SU-DHL-6 (cell line): ENCODE measurements at regions not wholly inside any gene's neighbourhood (a gene's known extent, or its start where the extent isn't known, plus 50 kb on each side); places are given as distances from the start of the nearest gene placed in this dataset.

Experiments used
- H2AFZ ChIP-seq: fragments of 200-600 bp; sonication (generic); 2 replicates; pipeline ENCODE4 v1.6.1; 2014; ENCODE audit warnings: low read depth, mild to moderate bottlenecking, moderate library complexity, mixed read lengths, antibody characterized with exemption, low read length; ENCODE audit not compliant: severe bottlenecking
- H3F3A ChIP-seq: fragments of 200-600 bp; shearing (Covaris generic); 2 replicates; pipeline ENCODE4 v1.6.0; 2016; ENCODE audit warnings: antibody characterized with exemption, mild to moderate bottlenecking; ENCODE audit not compliant: insufficient read depth
- H3K27ac ChIP-seq: fragments of 200-600 bp; sonication (generic); 2 replicates; pipeline ENCODE4 v1.5.1; 2016; ENCODE audit warnings: low read depth, mild to moderate bottlenecking, low read length, moderate library complexity, mixed read lengths
- H3K27me3 ChIP-seq: fragments of 200-600 bp; sonication (generic), shearing (Covaris generic); 2 replicates; pipeline ENCODE4 v1.6.0; 2014; ENCODE audit warnings: mild to moderate bottlenecking, low read length
- H3K36me3 ChIP-seq: fragments of 200-600 bp; sonication (generic); 2 replicates; pipeline ENCODE4 v1.6.1; 2014; ENCODE audit warnings: mild to moderate bottlenecking, low read length, mixed read lengths
- H3K4me2 ChIP-seq: fragments of 300-600, 200-600 bp; shearing (Covaris generic), sonication (generic); 2 replicates; pipeline ENCODE4 v1.6.0; 2014; ENCODE audit warnings: low read length, low read depth, mild to moderate bottlenecking; ENCODE audit not compliant: poor library complexity, severe bottlenecking
- H3K4me3 ChIP-seq: fragments of 200-600 bp; sonication (generic); 2 replicates; pipeline ENCODE4 v1.5.1; 2014; ENCODE audit warnings: antibody characterized with exemption, low read length, mild to moderate bottlenecking, mixed read lengths; ENCODE audit not compliant: insufficient read depth, poor library complexity, severe bottlenecking
- H3K79me2 ChIP-seq: fragments of 200-600 bp; sonication (generic); 2 replicates; pipeline ENCODE4 v1.6.1; 2014; ENCODE audit warnings: mild to moderate bottlenecking, low read length, moderate library complexity; ENCODE audit not compliant: insufficient read depth
- H3K9ac ChIP-seq: fragments of 200-600 bp; sonication (generic); 2 replicates; pipeline ENCODE4 v1.7.0; 2014; ENCODE audit warnings: mild to moderate bottlenecking, low read length
- H3K9me2 ChIP-seq: fragments of 200-600 bp; sonication (generic); replicated peaks from 2 replicates; pipeline ENCODE4 v1.6.1; 2014; ENCODE audit warnings: low read length; ENCODE audit not compliant: insufficient read depth
- H3K9me3 ChIP-seq: fragments of 200-600 bp; sonication (generic); 2 replicates; pipeline ENCODE4 v1.6.1; 2014; ENCODE audit warnings: low read length, mixed read lengths; ENCODE audit not compliant: insufficient read depth
- H4K20me1 ChIP-seq: fragments of 200-600 bp; sonication (generic); 2 replicates; pipeline ENCODE4 v1.6.1; 2014; ENCODE audit warnings: low read depth, mild to moderate bottlenecking, antibody characterized with exemption, low read length, moderate library complexity, mixed read lengths
- CTCF ChIP-seq: fragments of 200-600 bp; sonication (generic); IDR thresholded peaks from one replicate; pipeline ENCODE4 v1.5.1; 2017; ENCODE audit warnings: antibody characterized with exemption, mild to moderate bottlenecking, low read length, moderate library complexity; ENCODE audit not compliant: insufficient read depth, poor library complexity, severe bottlenecking
- EZH2phosphoT487 ChIP-seq: fragments of 200-600 bp; sonication (generic), shearing (Covaris generic); conservative IDR thresholded peaks from 2 replicates; pipeline ENCODE4 v1.6.1; 2018; ENCODE audit warnings: mild to moderate bottlenecking, antibody characterized with exemption, low read length, moderate library complexity, mixed read lengths

GRCh38 chr18:30618567-30618966 lies 424.0 kb downstream of the DSC3 start:
- no peaks in the 10 kb centered on the region for H4K20me1 ChIP-seq
- H2AFZ ChIP-seq: no peak overlapping the region
- no peaks in the 10 kb centered on the region for H3K79me2 ChIP-seq
- no peak overlapping the region for H3K27ac ChIP-seq
- H3K9ac ChIP-seq: no peak overlapping the region
- H3K9me2 ChIP-seq: 0 out of 2 replicates have a peak, but pooled peaks cover 1% of the 10 kb centered on the region
- no peak overlapping the region for H3K4me3 ChIP-seq
- H3K9me3 ChIP-seq: no peaks in the 10 kb centered on the region
- no peaks in the 10 kb centered on the region for H3K36me3 ChIP-seq
- no peak overlapping the region for H3K4me2 ChIP-seq
- TF ChIP-seq CTCF: no peak
- no peak for TF ChIP-seq EZH2phosphoT487
- H3K27me3 ChIP-seq: no peaks in the 10 kb centered on the region
- no peaks in the 10 kb centered on the region for H3F3A ChIP-seq

- no peaks in the 10 kb centered on the region for H3K9me3 ChIP-seq
- no peaks in the 10 kb centered on the region for H4K20me1 ChIP-seq
- H3K27me3 ChIP-seq: no peaks in the 10 kb centered on the region
- H3K9ac ChIP-seq: no peak overlapping the region
- no peak overlapping the region for H3K4me2 ChIP-seq
- H3K9me2 ChIP-seq: 0 out of 2 replicates have a peak, but pooled peaks cover 3% of the 10 kb centered on the region
- no peaks in the 10 kb centered on the region for H3F3A ChIP-seq
- H3K27ac ChIP-seq: no peak overlapping the region
- no peak overlapping the region for H3K4me3 ChIP-seq
- H3K79me2 ChIP-seq: no peaks in the 10 kb centered on the region
- H2AFZ ChIP-seq: no peak overlapping the region
- TF ChIP-seq EZH2phosphoT487 (no peak), CTCF (no peak)
- H3K36me3 ChIP-seq: no peaks in the 10 kb centered on the region
These were observed 426.1 kb downstream of the DSC3 start for GRCh38 chr18:30616414-30616813.

GRCh38 chr18:30613467-30613801 lies 429.1 kb downstream of the DSC3 start:
- H2AFZ ChIP-seq: no peak overlapping the region
- TF ChIP-seq CTCF: no peak
- TF ChIP-seq EZH2phosphoT487: no peak
- no peaks in the 10 kb centered on the region for H3K36me3 ChIP-seq
- H3K27ac ChIP-seq: no peak overlapping the region
- H3K4me2 ChIP-seq: no peak overlapping the region
- H3K9ac ChIP-seq: no peak overlapping the region
- no peaks in the 10 kb centered on the region for H3K79me2 ChIP-seq
- no peaks in the 10 kb centered on the region for H4K20me1 ChIP-seq
- no peaks in the 10 kb centered on the region for H3F3A ChIP-seq
- no peaks in the 10 kb centered on the region for H3K27me3 ChIP-seq
- H3K4me3 ChIP-seq: no peak overlapping the region
- H3K9me2 ChIP-seq: 0 out of 2 replicates have a peak, but pooled peaks cover 7% of the 10 kb centered on the region
- no peaks in the 10 kb centered on the region for H3K9me3 ChIP-seq
